SK-N-SH treated with all-trans-retinoic acid at 6 μM for 48 hours (cell line): ENCODE measurements at regions not wholly inside any gene's neighbourhood (a gene's known extent, or its start where the extent isn't known, plus 50 kb on each side); places are given as distances from the start of the nearest gene placed in this dataset.

Experiments used
- ARNTL ChIP-seq: fragments of 450-650 bp; formaldehyde crosslinking; IDR thresholded peaks from 2 replicates; pipeline ENCODE4 v1.5.0; 2020; ENCODE audit warnings: low read depth, mild to moderate bottlenecking, moderate library complexity, borderline replicate concordance
- CSDC2 ChIP-seq: fragments of 250-450 bp; sonication (Bioruptor Pico); IDR thresholded peaks from 2 replicates; pipeline ENCODE4 v1.5.0; 2020; ENCODE audit warnings: mild to moderate bottlenecking, moderate library complexity
- PPARA ChIP-seq: fragments of 250-450 bp; sonication (Bioruptor Pico); IDR thresholded peaks from 2 replicates; pipeline ENCODE4 v1.5.0; 2020; ENCODE audit warnings: mild to moderate bottlenecking, borderline replicate concordance
- SNAI2 ChIP-seq: fragments of 250-450 bp; sonication (Bioruptor Pico); IDR thresholded peaks from 2 replicates; pipeline ENCODE4 v1.5.0; 2020; ENCODE audit warnings: mild to moderate bottlenecking, moderate library complexity
- ZFP3 ChIP-seq: fragments of 250-450 bp; sonication (Bioruptor Pico); IDR thresholded peaks from 2 replicates; pipeline ENCODE4 v1.5.0; 2020; ENCODE audit warnings: mild to moderate bottlenecking, moderate library complexity
- TF ChIP-seq, protein P1 (sequence below): fragments of 250-450 bp; sonication (Bioruptor Pico); IDR thresholded peaks from 2 replicates; pipeline ENCODE4 v1.8.0; 2020; ENCODE audit warnings: mild to moderate bottlenecking, moderate library complexity, borderline replicate concordance

DNA sequence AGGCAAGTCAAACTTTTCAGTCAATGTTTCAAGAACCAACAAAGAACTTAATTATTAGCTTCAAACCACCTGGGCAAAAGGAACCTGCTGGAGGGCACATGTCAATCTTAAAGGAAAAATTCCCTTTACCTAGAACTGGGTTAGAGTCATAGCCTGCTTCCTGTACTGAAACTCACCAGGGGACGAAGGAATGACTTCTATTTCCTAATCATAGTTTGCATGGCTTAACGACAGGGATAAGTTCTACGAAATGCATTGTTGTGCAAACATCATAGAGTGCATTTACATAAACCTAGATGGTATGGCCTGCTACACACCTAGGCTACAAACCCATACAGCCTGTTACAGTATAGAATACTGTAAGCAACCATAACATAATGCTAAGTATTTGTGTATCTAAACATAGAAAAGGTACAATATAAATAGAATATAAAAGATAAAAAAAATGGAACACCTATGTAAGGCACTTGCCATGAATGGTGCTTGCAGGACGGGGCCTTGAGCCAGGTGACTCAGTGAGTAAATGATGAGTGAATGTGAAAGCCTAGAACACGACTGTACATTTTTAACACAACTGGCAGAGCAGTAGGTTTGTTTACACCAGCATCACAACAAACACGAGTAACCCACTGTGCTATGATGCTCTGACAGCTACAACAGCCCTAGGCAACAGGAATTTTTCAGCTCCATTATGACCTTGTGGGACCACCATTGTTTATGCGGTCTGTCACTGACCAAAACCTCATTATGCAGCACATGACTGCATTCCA, 234.9 kb upstream of the CAND1 start:
- TF ChIP-seq ZFP3 (CRISPR knock-in tag) (no peak), ARNTL (no peak), PPARA (CRISPR knock-in tag) (no peak), CSDC2 (CRISPR knock-in tag) (no peak), SNAI2 (no peak)
- TF ChIP-seq, protein P1, sequence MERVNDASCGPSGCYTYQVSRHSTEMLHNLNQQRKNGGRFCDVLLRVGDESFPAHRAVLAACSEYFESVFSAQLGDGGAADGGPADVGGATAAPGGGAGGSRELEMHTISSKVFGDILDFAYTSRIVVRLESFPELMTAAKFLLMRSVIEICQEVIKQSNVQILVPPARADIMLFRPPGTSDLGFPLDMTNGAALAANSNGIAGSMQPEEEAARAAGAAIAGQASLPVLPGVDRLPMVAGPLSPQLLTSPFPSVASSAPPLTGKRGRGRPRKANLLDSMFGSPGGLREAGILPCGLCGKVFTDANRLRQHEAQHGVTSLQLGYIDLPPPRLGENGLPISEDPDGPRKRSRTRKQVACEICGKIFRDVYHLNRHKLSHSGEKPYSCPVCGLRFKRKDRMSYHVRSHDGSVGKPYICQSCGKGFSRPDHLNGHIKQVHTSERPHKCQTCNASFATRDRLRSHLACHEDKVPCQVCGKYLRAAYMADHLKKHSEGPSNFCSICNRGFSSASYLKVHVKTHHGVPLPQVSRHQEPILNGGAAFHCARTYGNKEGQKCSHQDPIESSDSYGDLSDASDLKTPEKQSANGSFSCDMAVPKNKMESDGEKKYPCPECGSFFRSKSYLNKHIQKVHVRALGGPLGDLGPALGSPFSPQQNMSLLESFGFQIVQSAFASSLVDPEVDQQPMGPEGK (CRISPR knock-in tag), result no peak
